Calu3 (cell line): ENCODE measurements at regions not wholly inside any gene's neighbourhood (a gene's known extent, or its start where the extent isn't known, plus 50 kb on each side); places are given as distances from the start of the nearest gene placed in this dataset.
A peak's percentile ranks its signal among the peaks of the same experiment; 100 is the strongest.

Experiments used
- BruUV-seq: library from RNA; stranded (reverse); fragments of 400-500 nt; replicated peaks from 2 replicates; lab custom pipeline; 2021; lab: Mats Ljungman, UMichigan
- CTCF ChIA-PET: fragments of 300-600 bp; sonication (Branson Sonifier 250); formaldehyde crosslinking; loops from one replicate; lab custom pipeline; 2022; ENCODE audit warnings: antibody characterized with exemption; lab: Charles Lee
- DNase-seq: peaks from one replicate; pipeline ENCODE4 v3.0.0; 2022
- H3K27ac Mint-ChIP-seq: one replicate; pipeline ENCODE4 v1.8.0; 2022; ENCODE audit warnings: mixed read lengths; ENCODE audit not compliant: unreplicated experiment
- H3K27me3 Mint-ChIP-seq: one replicate; pipeline ENCODE4 v1.8.0; 2022; ENCODE audit warnings: mixed read lengths; ENCODE audit not compliant: unreplicated experiment
- H3K36me3 Mint-ChIP-seq: one replicate; pipeline ENCODE4 v1.8.0; 2022; ENCODE audit warnings: mild to moderate bottlenecking, moderate library complexity, mixed read lengths; ENCODE audit not compliant: insufficient read depth, unreplicated experiment
- H3K4me1 Mint-ChIP-seq: one replicate; pipeline ENCODE4 v1.8.0; 2022; ENCODE audit warnings: mild to moderate bottlenecking, low read depth, mixed read lengths; ENCODE audit not compliant: unreplicated experiment
- H3K4me3 Mint-ChIP-seq: one replicate; pipeline ENCODE4 v1.8.0; 2022; ENCODE audit warnings: mild to moderate bottlenecking, low read depth, moderate library complexity, mixed read lengths; ENCODE audit not compliant: unreplicated experiment
- H3K9me3 Mint-ChIP-seq: one replicate; pipeline ENCODE4 v1.8.0; 2022; ENCODE audit warnings: low read depth, mixed read lengths; ENCODE audit not compliant: unreplicated experiment
- CTCF ChIP-seq: fragments of 200-600 bp; IDR thresholded peaks from one replicate; pipeline ENCODE4 v1.8.0; 2022; ENCODE audit warnings: antibody characterized with exemption; ENCODE audit not compliant: unreplicated experiment
- intact Hi-C: fragments of 100-400 bp; cut with micrococcal nuclease; formaldehyde crosslinking; loops from one replicate; pipeline ENCODE4 v1.10.0; 2022; ENCODE audit not compliant: unreplicated experiment

DNA sequence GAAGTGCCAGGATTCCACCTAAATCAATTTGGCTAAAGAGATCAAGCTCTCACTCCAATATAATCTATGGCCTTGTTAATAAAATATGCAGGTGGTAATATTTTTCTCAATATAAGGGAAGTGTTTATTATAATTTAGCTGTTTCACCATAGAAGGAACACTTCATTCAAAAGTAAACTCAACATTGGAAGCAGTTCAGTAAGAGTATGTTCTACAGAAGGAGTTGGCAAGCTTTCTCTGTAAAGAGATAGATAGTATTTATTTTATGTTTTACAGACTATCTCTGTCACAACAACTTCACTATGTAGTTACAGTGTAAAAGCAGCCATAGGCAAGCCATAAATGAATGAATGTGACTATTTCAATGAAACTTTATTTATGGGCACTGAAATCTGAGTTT is 313.6 kb upstream of the ANO3 start:
- H3K4me3 Mint-ChIP-seq: no peak overlapping the region
- no peaks in the 10 kb centered on the region for H3K9me3 Mint-ChIP-seq
- H3K36me3 Mint-ChIP-seq: no peaks in the 10 kb centered on the region
- no peaks in the 10 kb centered on the region for H3K27me3 Mint-ChIP-seq
- intact Hi-C loops: no loop called here
- TF ChIP-seq CTCF: no peak
- CTCF ChIA-PET: no interaction called here
- no peak overlapping the region for H3K27ac Mint-ChIP-seq
- no peak for DNase-seq
- BruUV-seq: no TSS peak
- peaks cover 21% of the 10 kb centered on the region for H3K4me1 Mint-ChIP-seq

DNA sequence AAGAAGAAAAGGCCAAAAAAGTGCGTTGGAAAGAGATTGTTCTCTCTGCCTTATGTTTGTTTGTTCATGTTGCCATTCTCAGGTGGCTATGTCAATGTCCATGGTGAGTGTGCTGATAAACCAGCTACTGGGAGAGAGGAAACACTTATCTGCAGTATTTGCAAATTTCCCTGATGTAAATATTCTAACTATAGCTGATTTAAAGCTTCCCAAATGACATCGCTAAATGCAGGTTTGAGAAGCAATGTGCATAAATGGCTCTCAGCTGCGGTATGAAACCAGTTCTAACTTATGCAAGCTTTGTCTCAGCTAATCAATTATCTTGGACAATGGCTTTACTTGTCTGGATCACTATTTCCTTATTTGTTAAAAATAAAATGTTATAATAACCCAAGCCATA is 312.5 kb upstream of the ANO3 start:
- no peak overlapping the region for H3K27ac Mint-ChIP-seq
- intact Hi-C loops: no loop called here
- no peaks in the 10 kb centered on the region for H3K27me3 Mint-ChIP-seq
- no peaks in the 10 kb centered on the region for H3K36me3 Mint-ChIP-seq
- CTCF ChIA-PET: interaction anchor here (0.6 kb wide), 1 partner anchor 64 kb away, joined by 5 read pairs; no protein-coding TSS in a partner anchor
- no peaks in the 10 kb centered on the region for H3K9me3 Mint-ChIP-seq
- DNase-seq: no peak
- no peak overlapping the region for H3K4me3 Mint-ChIP-seq
- peaks cover 21% of the 10 kb centered on the region for H3K4me1 Mint-ChIP-seq
- no peak for TF ChIP-seq CTCF
- BruUV-seq: no TSS peak

DNA sequence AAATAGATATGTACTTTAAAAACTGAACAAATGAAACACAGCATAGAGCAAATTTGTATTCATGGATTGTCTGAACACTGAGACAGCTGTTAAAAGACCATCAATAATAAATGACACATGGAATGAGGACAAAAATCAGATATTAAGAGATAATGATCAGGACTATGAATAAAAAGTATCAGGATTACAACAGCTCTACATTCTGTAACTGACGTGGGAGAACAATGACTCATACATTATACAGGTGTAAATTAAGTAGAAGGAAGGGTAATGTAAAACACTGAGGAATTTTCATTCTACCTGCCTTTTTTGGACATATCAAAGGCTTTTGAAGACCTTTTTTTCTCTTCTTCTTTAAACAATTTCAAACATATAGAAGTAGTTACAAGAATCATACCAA is 310.9 kb upstream of the ANO3 start:
- Mint-ChIP-seq H3K4me3 (no peak overlapping the region), H3K27ac (peak overlapping the region; percentile 78), H3K4me1 (peaks cover 21% of the 10 kb centered on the region), H3K27me3 (no peaks in the 10 kb centered on the region), H3K36me3 (no peaks in the 10 kb centered on the region), H3K9me3 (no peaks in the 10 kb centered on the region)
- CTCF ChIA-PET: interaction anchor here (1.0 kb wide), 1 partner anchor 39 kb away, joined by 4 read pairs; no protein-coding TSS in a partner anchor
- TF ChIP-seq CTCF: no peak
- DNase-seq: no peak
- intact Hi-C loops: no loop called here
- no TSS peak for BruUV-seq

- intact Hi-C loops: no loop called here
- Mint-ChIP-seq H3K4me3 (no peak overlapping the region), H3K27ac (no peak overlapping the region), H3K9me3 (peaks cover 2% of the 10 kb centered on the region), H3K4me1 (peaks cover 22% of the 10 kb centered on the region), H3K36me3 (no peaks in the 10 kb centered on the region), H3K27me3 (no peaks in the 10 kb centered on the region)
- DNase-seq: no peak
- no TSS peak for BruUV-seq
- TF ChIP-seq CTCF: no peak
- CTCF ChIA-PET: no interaction called here
Measured at GRCh38 chr11:26023057-26023456, 308.9 kb upstream of the ANO3 start.
